ENCODE measurements at regions not wholly inside any gene's neighbourhood (a gene's known extent, or its start where the extent isn't known, plus 50 kb on each side); places are given as distances from the start of the nearest gene placed in this dataset.

- DNase-seq (no peak), ATAC-seq (no peak)
- intact Hi-C loops (cut with DNase I) = no loop called here
Observed at GRCh38 chr12:107474639-107475539, 210.7 kb upstream of the PWP1 start.

GRCh38 chr12:107475900-107476299 is 209.7 kb upstream of the PWP1 start:
- intact Hi-C loops (cut with DNase I) = no loop called here
- no peak for DNase-seq
- ATAC-seq = no peak

GRCh38 chr12:107477018-107477417 is 208.6 kb upstream of the PWP1 start:
- no peak for ATAC-seq
- intact Hi-C loops (cut with DNase I) = no loop called here
- DNase-seq = no peak

- no peak for ATAC-seq
- intact Hi-C loops (cut with DNase I) = no loop called here
- no peak for DNase-seq
Observed at GRCh38 chr12:107477947-107478610, 207.5 kb upstream of the PWP1 start.

GRCh38 chr12:107478881-107479280 is 206.7 kb upstream of the PWP1 start:
- intact Hi-C loops (cut with DNase I) = no loop called here
- DNase-seq (no peak), ATAC-seq (no peak)

GRCh38 chr12:107480836-107481608 is 204.6 kb upstream of the PWP1 start:
- intact Hi-C loops (cut with DNase I) = no loop called here
- no peak for DNase-seq
- ATAC-seq = no peak

GRCh38 chr12:107484230-107484629 is 201.4 kb upstream of the PWP1 start:
- DNase-seq (no peak), ATAC-seq (no peak)
- intact Hi-C loops (cut with DNase I) = no loop called here

- ATAC-seq (no peak), DNase-seq (no peak)
- intact Hi-C loops (cut with DNase I) = no loop called here
Observed at GRCh38 chr12:107484941-107485340, 200.7 kb upstream of the PWP1 start.

- ATAC-seq (no peak), DNase-seq (no peak)
- intact Hi-C loops (cut with DNase I) = no loop called here
Observed at GRCh38 chr12:107485731-107486130, 199.9 kb upstream of the PWP1 start.

GRCh38 chr12:107486140-107486892 is 199.3 kb upstream of the PWP1 start:
- DNase-seq (no peak), ATAC-seq (no peak)
- intact Hi-C loops (cut with DNase I) = no loop called here

- intact Hi-C loops (cut with DNase I) = no loop called here
- DNase-seq = no peak
- ATAC-seq = no peak
Observed at GRCh38 chr12:107487011-107487680, 198.5 kb upstream of the PWP1 start.

GRCh38 chr12:107488666-107489065 is 196.9 kb upstream of the PWP1 start:
- DNase-seq (no peak), ATAC-seq (no peak)
- intact Hi-C loops (cut with DNase I) = no loop called here

GRCh38 chr12:107490010-107490409 is 195.6 kb upstream of the PWP1 start:
- DNase-seq (no peak), ATAC-seq (no peak)
- intact Hi-C loops (cut with DNase I) = no loop called here

- intact Hi-C loops (cut with DNase I) = no loop called here
- no peak for DNase-seq
- ATAC-seq = no peak
Observed at GRCh38 chr12:107491856-107492255, 193.7 kb upstream of the PWP1 start.

- DNase-seq (no peak), ATAC-seq (no peak)
- intact Hi-C loops (cut with DNase I) = no loop called here
Observed at GRCh38 chr12:107492393-107493134, 193.0 kb upstream of the PWP1 start.

- intact Hi-C loops (cut with DNase I) = no loop called here
- ATAC-seq (no peak), DNase-seq (no peak)
Observed at GRCh38 chr12:107493135-107493494, 192.5 kb upstream of the PWP1 start.

- DNase-seq (no peak), ATAC-seq (no peak)
- intact Hi-C loops (cut with DNase I) = no loop called here
Observed at GRCh38 chr12:107493666-107494065, 191.9 kb upstream of the PWP1 start.

- no peak for ATAC-seq
- intact Hi-C loops (cut with DNase I) = no loop called here
Observed at GRCh38 chr12:107494331-107494730, 191.3 kb upstream of the PWP1 start.

More at GRCh38 chr12:107494331-107494730, 191.3 kb upstream of the PWP1 start:
- DNase-seq = no peak

All from left cardiac atrium (tissue), 4 donors.